NCI-H146 (cell line): ENCODE measurements at regions not wholly inside any gene's neighbourhood (a gene's known extent, or its start where the extent isn't known, plus 50 kb on each side); places are given as distances from the start of the nearest gene placed in this dataset.
"Not testable (repeated sequence)": the region's sequence is repeated elsewhere in the genome, so short reads cannot be mapped to it uniquely, and the experiment has no call there.

Experiments used
- DNase-seq: peaks from one replicate; lab custom pipeline; 2025; lab: John Stamatoyannopoulos, UW

- no peak for DNase-seq
Observed at GRCh38 chr11:37322333-37323194, 724.5 kb upstream of the RAG2 start.

- DNase-seq, result no peak
Observed at GRCh38 chr11:37320921-37321320, 722.9 kb upstream of the RAG2 start.

GRCh38 chr11:37317803-37318202 is 719.8 kb upstream of the RAG2 start:
- DNase-seq, result no peak

GRCh38 chr11:37313266-37313665 is 715.2 kb upstream of the RAG2 start:
- DNase-seq, result no peak

- DNase-seq, result no peak
Observed at GRCh38 chr11:37306563-37306962, 708.5 kb upstream of the RAG2 start.

GRCh38 chr11:37301405-37301804 is 703.4 kb upstream of the RAG2 start:
- DNase-seq, result not testable (repeated sequence)

- no peak for DNase-seq
Observed at GRCh38 chr11:37298173-37298572, 700.1 kb upstream of the RAG2 start.

- DNase-seq, result no peak
Observed at GRCh38 chr11:37286890-37287289, 688.9 kb upstream of the RAG2 start.

- no peak for DNase-seq
Observed at GRCh38 chr11:37282367-37282766, 684.3 kb upstream of the RAG2 start.

- no peak for DNase-seq
Observed at GRCh38 chr11:37280200-37280599, 682.2 kb upstream of the RAG2 start.

- DNase-seq, result no peak
Observed at GRCh38 chr11:37277896-37278465, 679.9 kb upstream of the RAG2 start.

- no peak for DNase-seq
Observed at GRCh38 chr11:37264783-37265182, 666.7 kb upstream of the RAG2 start.

- no peak for DNase-seq
Observed at GRCh38 chr11:37264060-37264459, 666.0 kb upstream of the RAG2 start.

GRCh38 chr11:37263467-37263866 is 665.4 kb upstream of the RAG2 start:
- not testable (repeated sequence) for DNase-seq

- no peak for DNase-seq
Observed at GRCh38 chr11:37259734-37260133, 661.7 kb upstream of the RAG2 start.

- DNase-seq, result no peak
Observed at GRCh38 chr11:37248145-37248544, 650.1 kb upstream of the RAG2 start.

GRCh38 chr11:37246092-37246491 is 648.1 kb upstream of the RAG2 start:
- not testable (repeated sequence) for DNase-seq

GRCh38 chr11:37230865-37231264 is 632.8 kb upstream of the RAG2 start:
- DNase-seq, result no peak

- no peak for DNase-seq
Observed at GRCh38 chr11:37223962-37224361, 625.9 kb upstream of the RAG2 start.

GRCh38 chr11:37203006-37203405 is 605.0 kb upstream of the RAG2 start:
- no peak for DNase-seq

- no peak for DNase-seq
Observed at GRCh38 chr11:37199082-37199481, 601.0 kb upstream of the RAG2 start.

- DNase-seq, result no peak
Observed at GRCh38 chr11:37184326-37184725, 586.3 kb upstream of the RAG2 start.

GRCh38 chr11:37182031-37182430 is 584.0 kb upstream of the RAG2 start:
- no peak for DNase-seq

- DNase-seq, result no peak
Observed at GRCh38 chr11:37177721-37178120, 579.7 kb upstream of the RAG2 start.
